Liver (tissue), 8 donors: ENCODE measurements at regions not wholly inside any gene's neighbourhood (a gene's known extent, or its start where the extent isn't known, plus 50 kb on each side); places are given as distances from the start of the nearest gene placed in this dataset.

Experiments used
- DNase-seq: peaks from one replicate; pipeline ENCODE4 v3.0.0-alpha.2; 2017; ENCODE audit warnings: low spot score
- H3K27ac ChIP-seq, 2 donors: one replicate each; pipeline ENCODE4 v1.7.0; 2013; ENCODE audit warnings: inconsistent platforms in 2 of 2, low read length in 2 of 2, control low read depth in 1 of 2, low read depth in 1 of 2, mild to moderate bottlenecking in 1 of 2
- H3K27me3 ChIP-seq, 4 donors: one replicate each; pipeline versions ENCODE4 v1.6.1 to v1.7.0; 2013; ENCODE audit warnings: low read length in 3 of 4, inconsistent platforms in 1 of 4, mild to moderate bottlenecking in 1 of 4, moderate library complexity in 1 of 4; ENCODE audit not compliant: control insufficient read depth in 4 of 4, insufficient read depth in 4 of 4
- H3K36me3 ChIP-seq, 4 donors: one replicate each; pipeline versions ENCODE4 v1.6.1 to v1.7.0; 2013; ENCODE audit warnings: low read length in 3 of 4, mild to moderate bottlenecking in 3 of 4, low read depth in 1 of 4, moderate library complexity in 1 of 4; ENCODE audit not compliant: control insufficient read depth in 4 of 4, insufficient read depth in 3 of 4
- H3K4me1 ChIP-seq, 4 donors: one replicate each; pipeline versions ENCODE4 v1.6.1 to v1.7.0; 2013; ENCODE audit warnings: low read length in 3 of 4, mild to moderate bottlenecking in 3 of 4, moderate library complexity in 1 of 4; ENCODE audit not compliant: control insufficient read depth in 4 of 4, insufficient read depth in 4 of 4
- H3K4me3 ChIP-seq, 3 donors: one replicate each; pipeline versions ENCODE4 v1.6.1 to v1.7.0; 2013; ENCODE audit warnings: low read length in 3 of 3, control low read depth in 1 of 3, low read depth in 1 of 3, mild to moderate bottlenecking in 1 of 3
- H3K9ac ChIP-seq, 2 donors: one replicate each; pipeline ENCODE4 v1.7.0; 2013; ENCODE audit warnings: low read length in 2 of 2, mild to moderate bottlenecking in 2 of 2, moderate library complexity in 2 of 2, control low read depth in 1 of 2, low read depth in 1 of 2
- H3K9me3 ChIP-seq, 4 donors: one replicate each; pipeline versions ENCODE4 v1.6.1 to v1.7.0; 2013; ENCODE audit warnings: low read length in 3 of 4; ENCODE audit not compliant: control insufficient read depth in 4 of 4
- EGR1 ChIP-seq, 2 donors: IDR thresholded peaks; 2 replicates each; pipeline ENCODE4 v1.6.1; 2016 to 2018; ENCODE audit warnings: antibody characterized with exemption in 2 of 2, low read depth in 2 of 2
- FOXA1 ChIP-seq: IDR thresholded peaks from 2 replicates; pipeline ENCODE4 v1.6.1; 2016; ENCODE audit warnings: antibody characterized with exemption
- GABPA ChIP-seq, 2 donors: IDR thresholded peaks in 1 of 2; conservative IDR thresholded peaks in 1 of 2; 2 replicates each; pipeline ENCODE4 v1.6.1; 2016; ENCODE audit warnings: antibody characterized with exemption in 2 of 2, mild to moderate bottlenecking in 1 of 2, moderate library complexity in 1 of 2
- HNF4A ChIP-seq, 2 donors: conservative IDR thresholded peaks; 2 replicates each; pipeline ENCODE4 v1.6.1; 2016; ENCODE audit warnings: antibody characterized with exemption in 2 of 2, mild to moderate bottlenecking in 2 of 2
- HNF4G ChIP-seq: IDR thresholded peaks from 2 replicates; pipeline ENCODE4 v1.6.1; 2016; ENCODE audit warnings: antibody characterized with exemption
- JUND ChIP-seq, 2 donors: IDR thresholded peaks; 2 replicates each; pipeline ENCODE4 v1.6.1; 2016; ENCODE audit warnings: antibody characterized with exemption in 2 of 2
- NR2F2 ChIP-seq: IDR thresholded peaks from 2 replicates; pipeline ENCODE4 v1.6.1; 2016; ENCODE audit warnings: antibody characterized with exemption
- RAD21 ChIP-seq, 2 donors: IDR thresholded peaks; 2 replicates each; pipeline ENCODE4 v1.6.1; 2016; ENCODE audit warnings: antibody characterized with exemption in 2 of 2, mild to moderate bottlenecking in 2 of 2
- RXRA ChIP-seq, 2 donors: IDR thresholded peaks; 2 replicates each; pipeline ENCODE4 v1.6.1; 2017 to 2018; ENCODE audit warnings: antibody characterized with exemption in 2 of 2, mild to moderate bottlenecking in 1 of 2
- SP1 ChIP-seq: IDR thresholded peaks from 2 replicates; pipeline ENCODE4 v1.6.1; 2018; ENCODE audit warnings: antibody characterized with exemption, mild to moderate bottlenecking
- TAF1 ChIP-seq: conservative IDR thresholded peaks from 2 replicates; pipeline ENCODE4 v1.6.1; 2016; ENCODE audit warnings: antibody characterized with exemption, mild to moderate bottlenecking
- WGBS: extraction: QIAGEN DNeasy Blood & Tissue Kit; methylation state at CpG from one replicate; pipeline ENCODE4 v1.1.7; 2013; 5-methylcytosine and 5-hydroxymethylcytosine counted together
- TF ChIP-seq, protein P1 (sequence below): fragments of 150-350 bp; IDR thresholded peaks from 2 replicates; pipeline ENCODE4 v1.5.1; 2017; ENCODE audit warnings: improper control_type of control experiment, low read depth, low read length; ENCODE audit not compliant: missing input control
- TF ChIP-seq, protein P2 (sequence below): IDR thresholded peaks from 2 replicates; pipeline ENCODE4 v1.6.1; 2016; ENCODE audit warnings: antibody characterized with exemption
- TF ChIP-seq, protein P3 (sequence below): IDR thresholded peaks from 2 replicates; pipeline ENCODE4 v1.6.1; 2016; ENCODE audit warnings: antibody characterized with exemption, mild to moderate bottlenecking
- donor health status: healthy.
- donor health status: healthy.
- donor health status: healthy.
- donor health status: healthy.
- donor health status: healthy.

DNA sequence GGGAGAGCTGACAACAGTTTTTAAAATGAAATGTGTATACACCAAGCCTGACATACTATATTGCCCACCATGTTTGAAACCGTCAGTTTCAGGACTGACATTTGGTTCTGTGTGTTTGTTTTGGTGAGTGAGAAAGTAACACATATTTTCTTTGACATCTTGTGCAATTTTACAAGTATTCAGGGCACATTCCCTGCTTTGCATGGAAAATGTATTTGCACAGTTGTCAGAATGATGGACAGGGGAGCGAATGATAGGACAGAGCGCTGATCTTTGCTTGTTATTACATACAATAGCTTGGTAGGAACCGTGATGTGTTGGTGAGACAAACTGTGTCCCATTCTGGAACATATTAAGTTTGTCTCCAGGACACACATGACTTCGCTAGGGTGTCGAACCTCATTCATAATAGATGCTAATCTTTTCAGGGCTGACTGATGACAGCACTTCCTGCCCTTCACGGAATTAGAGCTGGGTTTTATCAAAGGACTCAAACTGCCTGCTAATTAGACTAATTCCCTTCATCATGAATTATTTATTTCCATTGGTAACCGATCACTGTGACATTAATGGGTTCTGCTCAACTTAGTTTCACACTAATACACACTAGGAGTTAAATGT is 158.5 kb downstream of the CDCA7 start:
- H3K9ac ChIP-seq = no peak overlapping the region
- peaks cover 0 to 11% (median 0%) of the 10 kb centered on the region in 4 donors for H3K9me3 ChIP-seq
- H3K4me1 ChIP-seq = no peaks in the 10 kb centered on the region
- no peaks in the 10 kb centered on the region for H3K36me3 ChIP-seq
- WGBS = 77% methylated on average over 8 of the region's 8 CpGs
- H3K27ac ChIP-seq = no peak overlapping the region
- DNase-seq = no peak
- H3K27me3 ChIP-seq = no peaks in the 10 kb centered on the region
- no peak overlapping the region for H3K4me3 ChIP-seq
- TF ChIP-seq RAD21 (IDR thresholded peaks at IDR 0.05) (no peak), JUND (IDR thresholded peaks at IDR 0.05) (no peak)
- TF ChIP-seq, protein P1, sequence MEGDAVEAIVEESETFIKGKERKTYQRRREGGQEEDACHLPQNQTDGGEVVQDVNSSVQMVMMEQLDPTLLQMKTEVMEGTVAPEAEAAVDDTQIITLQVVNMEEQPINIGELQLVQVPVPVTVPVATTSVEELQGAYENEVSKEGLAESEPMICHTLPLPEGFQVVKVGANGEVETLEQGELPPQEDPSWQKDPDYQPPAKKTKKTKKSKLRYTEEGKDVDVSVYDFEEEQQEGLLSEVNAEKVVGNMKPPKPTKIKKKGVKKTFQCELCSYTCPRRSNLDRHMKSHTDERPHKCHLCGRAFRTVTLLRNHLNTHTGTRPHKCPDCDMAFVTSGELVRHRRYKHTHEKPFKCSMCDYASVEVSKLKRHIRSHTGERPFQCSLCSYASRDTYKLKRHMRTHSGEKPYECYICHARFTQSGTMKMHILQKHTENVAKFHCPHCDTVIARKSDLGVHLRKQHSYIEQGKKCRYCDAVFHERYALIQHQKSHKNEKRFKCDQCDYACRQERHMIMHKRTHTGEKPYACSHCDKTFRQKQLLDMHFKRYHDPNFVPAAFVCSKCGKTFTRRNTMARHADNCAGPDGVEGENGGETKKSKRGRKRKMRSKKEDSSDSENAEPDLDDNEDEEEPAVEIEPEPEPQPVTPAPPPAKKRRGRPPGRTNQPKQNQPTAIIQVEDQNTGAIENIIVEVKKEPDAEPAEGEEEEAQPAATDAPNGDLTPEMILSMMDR = no peak

DNA sequence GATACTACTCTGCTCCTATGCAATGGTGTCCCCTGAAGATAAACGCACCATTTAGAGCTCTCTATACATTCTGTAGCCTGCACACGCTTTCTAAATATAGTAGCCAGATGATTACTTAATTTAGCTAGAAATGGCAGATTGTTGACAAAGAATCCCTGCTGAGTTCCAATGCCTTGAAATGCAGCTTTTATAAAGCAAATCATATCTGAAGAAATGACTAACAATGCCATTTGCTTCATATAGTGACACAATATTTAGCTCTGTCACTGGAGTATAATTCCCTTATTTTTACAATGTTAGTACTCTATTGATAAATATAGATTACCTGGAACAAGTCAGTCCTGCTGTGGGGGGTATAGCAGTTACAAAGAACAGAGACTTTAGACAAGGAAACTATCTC is 166.2 kb downstream of the CDCA7 start:
- TF ChIP-seq NR2F2 (no peak), SP1 (no peak), EGR1 (IDR thresholded peaks at IDR 0.05; ENCODE audit: low read depth in 2 of 2) (no peak), HNF4G (no peak), JUND (IDR thresholded peaks at IDR 0.05) (no peak), RXRA (IDR thresholded peaks at IDR 0.05) (no peak), TAF1 (no peak), HNF4A (conservative IDR thresholded peaks at IDR 0.05) (no peak), FOXA1 (no peak), GABPA (IDR thresholded peaks at IDR 0.05 in 1 of 2, conservative IDR thresholded peaks at IDR 0.05 in 1 of 2) (no peak)
- TF ChIP-seq, protein P1 = no peak
- TF ChIP-seq, protein P2, sequence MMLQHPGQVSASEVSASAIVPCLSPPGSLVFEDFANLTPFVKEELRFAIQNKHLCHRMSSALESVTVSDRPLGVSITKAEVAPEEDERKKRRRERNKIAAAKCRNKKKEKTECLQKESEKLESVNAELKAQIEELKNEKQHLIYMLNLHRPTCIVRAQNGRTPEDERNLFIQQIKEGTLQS = no peak
- TF ChIP-seq, protein P3, sequence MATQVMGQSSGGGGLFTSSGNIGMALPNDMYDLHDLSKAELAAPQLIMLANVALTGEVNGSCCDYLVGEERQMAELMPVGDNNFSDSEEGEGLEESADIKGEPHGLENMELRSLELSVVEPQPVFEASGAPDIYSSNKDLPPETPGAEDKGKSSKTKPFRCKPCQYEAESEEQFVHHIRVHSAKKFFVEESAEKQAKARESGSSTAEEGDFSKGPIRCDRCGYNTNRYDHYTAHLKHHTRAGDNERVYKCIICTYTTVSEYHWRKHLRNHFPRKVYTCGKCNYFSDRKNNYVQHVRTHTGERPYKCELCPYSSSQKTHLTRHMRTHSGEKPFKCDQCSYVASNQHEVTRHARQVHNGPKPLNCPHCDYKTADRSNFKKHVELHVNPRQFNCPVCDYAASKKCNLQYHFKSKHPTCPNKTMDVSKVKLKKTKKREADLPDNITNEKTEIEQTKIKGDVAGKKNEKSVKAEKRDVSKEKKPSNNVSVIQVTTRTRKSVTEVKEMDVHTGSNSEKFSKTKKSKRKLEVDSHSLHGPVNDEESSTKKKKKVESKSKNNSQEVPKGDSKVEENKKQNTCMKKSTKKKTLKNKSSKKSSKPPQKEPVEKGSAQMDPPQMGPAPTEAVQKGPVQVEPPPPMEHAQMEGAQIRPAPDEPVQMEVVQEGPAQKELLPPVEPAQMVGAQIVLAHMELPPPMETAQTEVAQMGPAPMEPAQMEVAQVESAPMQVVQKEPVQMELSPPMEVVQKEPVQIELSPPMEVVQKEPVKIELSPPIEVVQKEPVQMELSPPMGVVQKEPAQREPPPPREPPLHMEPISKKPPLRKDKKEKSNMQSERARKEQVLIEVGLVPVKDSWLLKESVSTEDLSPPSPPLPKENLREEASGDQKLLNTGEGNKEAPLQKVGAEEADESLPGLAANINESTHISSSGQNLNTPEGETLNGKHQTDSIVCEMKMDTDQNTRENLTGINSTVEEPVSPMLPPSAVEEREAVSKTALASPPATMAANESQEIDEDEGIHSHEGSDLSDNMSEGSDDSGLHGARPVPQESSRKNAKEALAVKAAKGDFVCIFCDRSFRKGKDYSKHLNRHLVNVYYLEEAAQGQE = no peak
- Histone ChIP-seq H3K9ac (no peak overlapping the region), H3K27ac (no peak overlapping the region), H3K4me3 (no peak overlapping the region), H3K9me3 (peaks cover 0 to 17% (median 0%) of the 10 kb centered on the region in 4 donors), H3K36me3 (no peaks in the 10 kb centered on the region), H3K27me3 (peaks cover 0 to 2% (median 0%) of the 10 kb centered on the region in 4 donors), H3K4me1 (no peaks in the 10 kb centered on the region)
- WGBS = 82% methylated on average over 2 of the region's 2 CpGs
- DNase-seq = no peak
